OCI-LY1 (cell line): ENCODE measurements at regions not wholly inside any gene's neighbourhood (a gene's known extent, or its start where the extent isn't known, plus 50 kb on each side); places are given as distances from the start of the nearest gene placed in this dataset.

Experiments
- H2AFZ ChIP-seq: fragments of 200-600 bp; sonication (generic), shearing (Covaris generic); 2 replicates; pipeline ENCODE4 v1.6.0; 2014; ENCODE audit warnings: antibody characterized with exemption, mild to moderate bottlenecking, low read length
- H3F3A ChIP-seq: fragments of 200-600 bp; sonication (generic), shearing (Covaris generic); 2 replicates; pipeline ENCODE4 v1.6.0; 2014; ENCODE audit warnings: mild to moderate bottlenecking, antibody characterized with exemption, low read length, moderate library complexity; ENCODE audit not compliant: insufficient read depth
- H3K27ac ChIP-seq: fragments of 200-600 bp; sonication (generic); 2 replicates; pipeline ENCODE4 v1.5.1; 2014; ENCODE audit warnings: low read length, mixed run types, mild to moderate bottlenecking, low read depth; ENCODE audit not compliant: poor library complexity, severe bottlenecking
- H3K27me3 ChIP-seq: fragments of 200-600 bp; sonication (generic); 2 replicates; pipeline ENCODE4 v1.6.0; 2014; ENCODE audit warnings: antibody characterized with exemption, mild to moderate bottlenecking, low read length, moderate library complexity; ENCODE audit not compliant: insufficient read depth
- H3K36me3 ChIP-seq: fragments of 200-600 bp; sonication (generic); 2 replicates; pipeline ENCODE4 v1.6.1; 2014; ENCODE audit warnings: mild to moderate bottlenecking, antibody characterized with exemption, low read length, moderate library complexity, mixed read lengths; ENCODE audit not compliant: insufficient read depth
- H3K4me1 ChIP-seq: fragments of 200-600 bp; sonication (generic); 2 replicates; pipeline ENCODE4 v1.5.1; 2014; ENCODE audit warnings: mild to moderate bottlenecking, low read length, moderate library complexity; ENCODE audit not compliant: insufficient read depth, severe bottlenecking
- H3K4me2 ChIP-seq: fragments of 200-600 bp; sonication (generic), shearing (Covaris generic); 2 replicates; pipeline ENCODE4 v1.6.1; 2014; ENCODE audit warnings: low read length
- H3K4me3 ChIP-seq: fragments of 200-600 bp; sonication (generic); 2 replicates; pipeline ENCODE4 v1.5.1; 2014; ENCODE audit warnings: low read length, low read depth, mild to moderate bottlenecking, mixed read lengths; ENCODE audit not compliant: poor library complexity, severe bottlenecking
- H3K79me2 ChIP-seq: fragments of 200-600 bp; shearing (Covaris generic); 2 replicates; pipeline ENCODE4 v1.6.1; 2016; ENCODE audit warnings: mixed run types, low read length, mixed read lengths; ENCODE audit not compliant: insufficient read depth
- H3K9ac ChIP-seq: fragments of 200-600 bp; sonication (generic), shearing (Covaris generic); 2 replicates; pipeline ENCODE4 v1.6.1; 2014; ENCODE audit warnings: mild to moderate bottlenecking, low read length, mixed read lengths
- H3K9me2 ChIP-seq: fragments of 200-600 bp; sonication (generic), shearing (Covaris generic); 2 replicates; pipeline ENCODE4 v1.6.1; 2014; ENCODE audit warnings: low read depth, mild to moderate bottlenecking, low read length, mixed read lengths
- H3K9me3 ChIP-seq: fragments of 200-600 bp; shearing (Covaris generic); 2 replicates; pipeline ENCODE4 v1.6.1; 2014; ENCODE audit warnings: low read length, mixed read lengths
- H4K20me1 ChIP-seq: fragments of 200-600 bp; sonication (generic), shearing (Covaris generic); 2 replicates; pipeline ENCODE4 v1.6.0; 2016; ENCODE audit warnings: mild to moderate bottlenecking, low read length; ENCODE audit not compliant: insufficient read depth
- EZH2 ChIP-seq: fragments of 200-600 bp; sonication (generic), shearing (Covaris generic); IDR thresholded peaks from 2 replicates; pipeline ENCODE4 v1.8.0; 2017; ENCODE audit warnings: borderline replicate concordance, mixed run types, mild to moderate bottlenecking, antibody characterized with exemption, low read length, moderate library complexity, mixed read lengths
- TF ChIP-seq, protein P1 (sequence below): fragments of 200-600 bp; sonication (generic), shearing (Covaris generic); IDR thresholded peaks from 2 replicates; pipeline ENCODE4 v1.5.1; 2017; ENCODE audit warnings: mild to moderate bottlenecking, antibody characterized with exemption, low read length, moderate library complexity, mixed read lengths

DNA sequence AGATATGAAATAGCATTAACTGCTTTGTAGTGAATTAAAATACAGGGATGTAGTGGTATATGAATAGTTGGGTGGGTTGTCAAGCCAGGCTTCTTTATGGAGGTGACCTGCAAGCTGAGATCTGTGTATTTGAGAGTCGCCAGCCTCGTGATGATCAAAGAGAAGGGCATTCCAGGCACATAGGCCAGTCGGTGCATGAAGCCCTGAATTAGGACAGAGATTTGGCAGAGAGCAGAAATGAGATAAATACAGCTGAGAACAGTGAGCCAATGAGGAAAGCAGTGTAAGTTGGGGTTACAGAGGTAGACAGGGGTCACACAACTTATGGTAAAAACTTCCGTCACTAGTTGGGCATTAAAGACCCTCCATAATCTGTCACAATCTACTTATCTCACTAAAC lies 641.9 kb downstream of the OTOL1 start:
- Histone ChIP-seq H3K36me3 (no peaks in the 10 kb centered on the region), H3K9me2 (no peaks in the 10 kb centered on the region), H3K4me2 (no peak overlapping the region), H3K4me1 (no peaks in the 10 kb centered on the region), H3K79me2 (no peaks in the 10 kb centered on the region), H3K9me3 (no peaks in the 10 kb centered on the region), H3F3A (no peaks in the 10 kb centered on the region), H3K27me3 (no peaks in the 10 kb centered on the region), H3K4me3 (no peak overlapping the region), H3K9ac (no peak overlapping the region), H2AFZ (no peak overlapping the region), H4K20me1 (no peaks in the 10 kb centered on the region), H3K27ac (no peak overlapping the region)
- TF ChIP-seq, protein P1, sequence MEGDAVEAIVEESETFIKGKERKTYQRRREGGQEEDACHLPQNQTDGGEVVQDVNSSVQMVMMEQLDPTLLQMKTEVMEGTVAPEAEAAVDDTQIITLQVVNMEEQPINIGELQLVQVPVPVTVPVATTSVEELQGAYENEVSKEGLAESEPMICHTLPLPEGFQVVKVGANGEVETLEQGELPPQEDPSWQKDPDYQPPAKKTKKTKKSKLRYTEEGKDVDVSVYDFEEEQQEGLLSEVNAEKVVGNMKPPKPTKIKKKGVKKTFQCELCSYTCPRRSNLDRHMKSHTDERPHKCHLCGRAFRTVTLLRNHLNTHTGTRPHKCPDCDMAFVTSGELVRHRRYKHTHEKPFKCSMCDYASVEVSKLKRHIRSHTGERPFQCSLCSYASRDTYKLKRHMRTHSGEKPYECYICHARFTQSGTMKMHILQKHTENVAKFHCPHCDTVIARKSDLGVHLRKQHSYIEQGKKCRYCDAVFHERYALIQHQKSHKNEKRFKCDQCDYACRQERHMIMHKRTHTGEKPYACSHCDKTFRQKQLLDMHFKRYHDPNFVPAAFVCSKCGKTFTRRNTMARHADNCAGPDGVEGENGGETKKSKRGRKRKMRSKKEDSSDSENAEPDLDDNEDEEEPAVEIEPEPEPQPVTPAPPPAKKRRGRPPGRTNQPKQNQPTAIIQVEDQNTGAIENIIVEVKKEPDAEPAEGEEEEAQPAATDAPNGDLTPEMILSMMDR: no peak
- TF ChIP-seq EZH2: no peak

DNA sequence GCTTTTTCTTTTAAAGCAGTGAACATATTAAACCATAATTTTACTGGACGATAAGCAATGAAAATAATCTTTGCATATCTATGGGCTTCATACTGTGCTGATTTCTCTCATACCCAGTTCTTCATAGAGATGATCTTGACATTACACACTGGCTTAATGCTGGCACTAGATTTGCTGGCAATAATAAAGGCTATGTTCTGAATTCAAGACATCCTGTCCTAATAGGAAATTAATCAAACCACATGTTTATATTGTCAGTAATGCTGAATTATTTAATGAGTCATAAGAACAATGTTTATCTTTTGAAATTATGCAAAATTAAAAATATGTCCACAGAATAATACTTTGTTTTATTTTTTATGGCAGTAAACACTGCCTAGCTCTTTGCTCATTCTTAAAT lies 643.2 kb downstream of the OTOL1 start:
- Histone ChIP-seq H3K27ac (no peak overlapping the region), H3K9ac (no peak overlapping the region), H3K4me1 (no peaks in the 10 kb centered on the region)

DNA sequence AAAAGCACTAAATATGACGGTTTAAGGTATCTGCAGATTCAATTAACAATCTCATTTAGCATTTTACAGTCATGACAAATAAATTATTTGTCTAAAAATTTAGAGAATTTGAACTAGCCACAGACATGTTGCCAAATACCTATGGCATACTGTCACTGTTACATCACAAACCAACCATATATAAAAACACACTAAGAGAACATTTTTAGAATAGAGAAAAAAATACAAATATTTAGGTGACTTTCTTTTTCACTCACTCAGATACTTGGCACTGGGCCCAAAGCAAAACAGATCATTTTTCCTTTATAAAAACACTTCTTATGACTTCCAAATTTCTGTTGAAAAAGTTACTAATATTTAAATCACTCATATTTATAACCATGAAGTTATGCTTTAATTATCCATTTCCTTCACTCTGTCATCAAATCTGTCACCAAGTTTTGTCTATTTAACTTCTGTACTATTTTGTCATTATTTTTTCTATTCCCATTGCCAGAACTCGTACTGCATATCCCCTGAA lies 644.7 kb downstream of the OTOL1 start:
- Histone ChIP-seq H3K9me2 (no peaks in the 10 kb centered on the region), H3K27ac (no peak overlapping the region), H4K20me1 (no peaks in the 10 kb centered on the region), H3K79me2 (no peaks in the 10 kb centered on the region), H3K9ac (no peak overlapping the region), H3K27me3 (no peaks in the 10 kb centered on the region), H3K4me3 (no peak overlapping the region), H3K4me2 (no peak overlapping the region), H2AFZ (no peak overlapping the region), H3K36me3 (no peaks in the 10 kb centered on the region), H3K9me3 (no peaks in the 10 kb centered on the region), H3F3A (no peaks in the 10 kb centered on the region), H3K4me1 (no peaks in the 10 kb centered on the region)
- no peak for TF ChIP-seq EZH2
- TF ChIP-seq, protein P1: no peak

More for the DNA sequence above, 643.2 kb downstream of the OTOL1 start:
- H3K27me3 ChIP-seq: no peaks in the 10 kb centered on the region
- no peaks in the 10 kb centered on the region for H3K9me3 ChIP-seq
- no peak overlapping the region for H3K4me3 ChIP-seq
- no peaks in the 10 kb centered on the region for H4K20me1 ChIP-seq
- no peaks in the 10 kb centered on the region for H3K9me2 ChIP-seq
- H3K79me2 ChIP-seq: no peaks in the 10 kb centered on the region
- no peaks in the 10 kb centered on the region for H3K36me3 ChIP-seq
- H2AFZ ChIP-seq: no peak overlapping the region
- TF ChIP-seq, protein P1: no peak
- TF ChIP-seq EZH2: no peak
- H3F3A ChIP-seq: no peaks in the 10 kb centered on the region
- H3K4me2 ChIP-seq: no peak overlapping the region
